H1 (cell line): ENCODE measurements at regions not wholly inside any gene's neighbourhood (a gene's known extent, or its start where the extent isn't known, plus 50 kb on each side); places are given as distances from the start of the nearest gene placed in this dataset.

Experiments used
- CREB1 ChIP-seq: IDR thresholded peaks from 2 replicates; pipeline ENCODE4 v1.6.1; 2012; ENCODE audit warnings: inconsistent platforms
- FOSL1 ChIP-seq: IDR thresholded peaks from 2 replicates; pipeline ENCODE4 v1.6.1; 2011; ENCODE audit warnings: mild to moderate bottlenecking, low read depth, low read length, moderate library complexity; ENCODE audit not compliant: insufficient read depth
- POLR2A ChIP-seq, 2 experiments: IDR thresholded peaks; 1 replicate in 1 of 2; 2 replicates in 1 of 2; pipeline ENCODE4 v1.6.1; 2011; ENCODE audit warnings: low read depth in 2 of 2, low read length in 2 of 2, mild to moderate bottlenecking in 2 of 2; ENCODE audit errors: control extremely low read depth in 1 of 2
- RNF2 ChIP-seq: fragments of 200-900, 300-1000 bp; sonication (generic); IDR thresholded peaks from 2 replicates; pipeline ENCODE4 v1.7.1; 2016; ENCODE audit warnings: borderline replicate concordance, low read depth, mild to moderate bottlenecking, antibody characterized with exemption, low read length; ENCODE audit not compliant: poor library complexity, severe bottlenecking; ENCODE audit errors: missing control alignments
- TBP ChIP-seq: IDR thresholded peaks from 2 replicates; pipeline ENCODE4 v1.6.1; 2011; ENCODE audit warnings: low read depth, low read length, improper control_type of control experiment

DNA sequence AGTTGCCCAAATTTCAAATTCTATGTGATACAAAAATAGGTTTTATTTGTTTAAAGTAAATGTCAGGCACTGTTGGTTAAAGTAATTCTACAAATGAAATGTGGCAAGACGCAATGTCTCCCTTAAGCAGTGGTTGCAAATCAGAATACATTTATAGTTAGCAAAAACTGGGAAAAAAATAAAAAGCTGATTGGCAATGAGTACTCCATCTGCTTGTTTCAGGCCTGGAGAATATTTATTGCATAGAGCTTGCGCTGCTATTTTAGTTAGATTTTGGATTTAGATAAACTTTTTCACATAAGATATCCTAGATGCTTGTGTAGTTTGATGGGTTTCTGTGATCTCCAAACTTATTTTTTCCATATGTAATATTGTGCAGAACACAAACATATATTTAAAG, 224.0 kb upstream of the MPPED2 start (continued):
- TF ChIP-seq POLR2A (IDR thresholded peaks at IDR 0.05; ENCODE audit: control extremely low read depth in 1 of 2, low read depth in 2 of 2, low read length in 2 of 2): no peak
- TF ChIP-seq FOSL1: no peak
- no peak for TF ChIP-seq TBP
- no peak for TF ChIP-seq CREB1
- no peak for TF ChIP-seq RNF2
